ENCODE measurements at regions not wholly inside any gene's neighbourhood (a gene's known extent, or its start where the extent isn't known, plus 50 kb on each side); places are given as distances from the start of the nearest gene placed in this dataset.

GRCh38 chr3:29195056-29195455 is 85.8 kb upstream of the RBMS3 start:
- DNase-seq: no peak

DNA sequence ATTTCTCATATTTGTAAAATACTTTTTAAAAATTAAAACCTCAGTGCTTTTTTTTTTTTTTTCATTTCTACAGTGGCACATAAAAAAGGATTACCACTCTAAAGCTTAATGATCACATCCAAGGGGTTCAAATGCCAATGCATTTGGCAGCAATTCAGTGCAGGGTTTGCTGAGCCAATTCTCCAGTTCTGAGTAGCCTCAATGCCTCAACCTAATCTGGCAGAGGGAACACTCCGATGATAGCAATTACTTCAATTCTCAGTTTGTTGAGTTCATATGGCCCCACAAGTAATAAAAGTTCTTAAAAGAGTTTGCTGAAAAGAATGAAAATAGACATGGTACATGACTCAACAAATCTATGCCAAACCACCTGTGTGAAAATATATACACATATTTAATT is 79.3 kb upstream of the RBMS3 start:
- DNase-seq: no peak

GRCh38 chr3:29202378-29202777 is 78.5 kb upstream of the RBMS3 start:
- no peak for DNase-seq

DNA sequence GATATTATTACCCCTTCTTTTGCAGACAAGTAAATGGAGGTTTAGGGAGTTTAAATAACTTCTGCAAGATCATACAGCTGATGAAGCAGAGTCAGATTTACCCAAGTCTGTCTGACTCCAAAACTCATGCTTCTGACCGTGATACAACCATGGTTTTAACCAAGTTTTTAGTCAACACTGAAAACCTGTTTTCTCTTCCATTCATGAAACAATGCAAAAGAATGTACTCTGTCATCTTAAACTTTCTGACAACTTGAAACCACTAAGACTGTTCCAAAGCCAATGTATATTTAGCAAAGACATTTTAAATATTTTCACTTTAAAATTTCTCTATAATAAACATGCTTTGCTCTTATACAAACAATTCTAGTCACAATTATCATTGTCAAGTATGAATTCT is 77.0 kb upstream of the RBMS3 start:
- no peak for DNase-seq

- DNase-seq: no peak
Observed at GRCh38 chr3:29207427-29207826, 73.4 kb upstream of the RBMS3 start.

- DNase-seq: no peak
Observed at GRCh38 chr3:29212789-29213433, 68.0 kb upstream of the RBMS3 start.

DNA sequence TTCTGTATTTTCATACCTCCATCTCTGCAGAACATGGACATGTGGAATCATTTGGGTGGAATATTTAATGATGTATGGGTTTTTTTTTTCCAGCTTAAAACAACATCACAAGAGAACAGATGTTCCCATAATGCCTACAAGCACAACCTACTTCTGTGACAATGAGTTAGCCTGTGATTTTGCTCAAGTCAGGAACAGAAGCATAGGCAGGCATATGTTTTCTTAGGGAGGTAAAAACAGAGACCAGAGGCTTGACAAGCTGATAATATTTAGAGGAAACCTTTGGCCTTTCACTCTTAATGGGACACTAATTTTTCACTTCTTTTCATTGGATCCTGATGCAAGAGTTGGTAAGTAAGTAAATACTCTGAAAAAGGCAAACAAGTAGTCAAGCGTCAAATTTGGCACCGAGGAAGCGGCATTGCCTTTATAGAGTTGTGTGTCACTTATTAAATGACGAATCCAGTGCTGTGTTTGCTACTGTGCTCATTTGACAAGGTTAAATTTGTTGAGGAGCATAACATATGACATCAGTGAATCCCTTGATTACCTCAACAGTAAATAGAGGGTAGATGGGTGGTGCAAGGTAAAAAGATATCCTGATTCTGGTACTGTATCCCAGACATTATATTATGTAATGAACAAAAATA is 66.7 kb upstream of the RBMS3 start:
- DNase-seq: no peak

- no peak for DNase-seq
Observed at GRCh38 chr3:29215948-29216347, 64.9 kb upstream of the RBMS3 start.

DNA sequence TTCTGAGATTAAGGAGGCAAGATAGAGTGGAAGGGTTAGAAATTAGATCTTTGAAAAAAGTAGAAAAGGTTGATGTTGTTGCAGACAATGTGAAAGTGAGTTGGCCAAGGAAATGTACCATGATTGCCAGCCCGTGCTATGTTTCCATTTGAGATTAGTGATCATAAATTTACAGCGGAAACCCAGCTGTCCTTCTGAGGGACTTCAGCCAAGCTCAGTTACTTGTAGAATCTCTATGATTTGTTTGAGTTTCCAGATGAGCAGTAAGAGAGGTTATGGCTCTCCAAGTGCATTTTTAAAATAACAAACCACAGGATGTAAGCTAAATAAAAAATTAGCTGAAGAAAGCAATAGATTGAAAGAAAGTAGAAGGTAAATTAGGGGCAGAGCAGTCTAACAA is 54.2 kb upstream of the RBMS3 start:
- no peak for DNase-seq

DNA sequence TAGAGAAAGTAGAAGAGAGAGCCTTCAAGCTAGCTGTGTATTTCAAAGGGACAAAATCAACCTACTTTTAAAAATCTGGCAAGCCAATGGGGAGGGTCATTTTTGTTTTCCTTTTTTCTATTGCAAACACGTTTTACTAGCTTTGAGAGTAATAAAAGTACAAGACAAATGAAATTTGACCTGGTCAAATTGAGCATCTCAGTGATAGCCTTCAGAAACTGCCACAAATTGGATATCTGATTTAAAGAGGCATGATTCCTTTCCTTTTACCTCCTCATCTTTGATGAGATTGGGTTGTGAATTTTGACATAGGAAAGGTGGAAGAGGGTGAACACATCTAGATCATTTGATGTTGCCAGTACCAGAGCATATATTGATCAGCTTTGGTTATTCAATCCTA is 53.6 kb upstream of the RBMS3 start:
- no peak for DNase-seq

All from CD4-positive, alpha-beta T cell treated with Interleukin-6 for 4 hours (primary cell).